ENCODE measurements at regions not wholly inside any gene's neighbourhood (a gene's known extent, or its start where the extent isn't known, plus 50 kb on each side); places are given as distances from the start of the nearest gene placed in this dataset.

DNA sequence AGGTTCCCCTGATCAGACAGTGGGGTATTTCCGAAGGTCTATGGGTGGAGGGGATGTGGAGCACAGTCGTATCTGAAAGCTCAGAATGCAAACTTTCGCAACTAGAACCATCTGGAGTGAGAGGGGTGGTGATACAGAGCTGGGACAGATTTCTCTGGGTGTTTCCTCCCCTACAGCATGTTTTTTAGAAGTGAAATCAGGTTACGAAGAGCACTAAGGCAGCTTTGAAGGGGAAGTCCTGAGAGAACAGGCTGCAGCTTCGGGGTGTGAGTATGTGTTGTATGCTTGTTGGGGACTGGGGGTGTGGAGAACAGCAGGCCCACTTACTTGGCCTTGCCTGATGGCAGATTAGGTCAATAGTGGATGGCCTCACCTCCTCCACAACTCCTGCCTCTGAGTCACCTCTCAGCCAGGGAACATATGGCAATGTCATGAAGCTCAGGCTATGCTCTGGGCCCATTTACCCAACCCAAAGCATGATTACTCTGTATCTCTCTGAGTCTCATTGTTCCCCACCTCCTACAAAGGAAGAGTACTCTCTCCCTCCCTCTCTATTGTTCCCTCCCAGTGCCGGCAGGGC, 107.2 kb upstream of the RASGRP1 start:
- no peak for DNase-seq (ENCODE audit: extremely low read depth, low read depth, low spot score)

- DNase-seq (ENCODE audit: extremely low read depth, low read depth, low spot score) = no peak
Observed at GRCh38 chr15:38672273-38672672, 107.7 kb upstream of the RASGRP1 start.

- no peak for DNase-seq (ENCODE audit: extremely low read depth, low read depth, low spot score)
Observed at GRCh38 chr15:38672814-38673670, 108.4 kb upstream of the RASGRP1 start.

DNA sequence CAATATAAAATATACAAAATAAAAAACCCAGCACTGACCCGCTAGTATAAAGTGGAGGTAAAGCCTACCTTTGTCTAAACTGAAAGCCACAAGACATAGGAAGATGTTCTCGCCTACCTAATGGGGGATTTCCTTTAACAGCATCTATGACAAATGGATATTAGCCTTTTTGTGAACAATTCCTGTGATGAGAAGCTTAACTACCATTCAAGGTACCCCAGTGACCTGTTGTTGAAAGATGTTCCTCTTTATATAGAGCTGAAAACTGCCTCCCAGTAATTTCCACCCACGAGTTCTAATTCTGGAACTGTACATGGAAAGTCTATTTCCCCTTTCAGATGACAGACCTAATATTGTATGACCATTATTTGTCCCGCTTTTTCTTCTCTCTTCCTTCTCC, 109.8 kb upstream of the RASGRP1 start:
- no peak for DNase-seq (ENCODE audit: extremely low read depth, low read depth, low spot score)

DNA sequence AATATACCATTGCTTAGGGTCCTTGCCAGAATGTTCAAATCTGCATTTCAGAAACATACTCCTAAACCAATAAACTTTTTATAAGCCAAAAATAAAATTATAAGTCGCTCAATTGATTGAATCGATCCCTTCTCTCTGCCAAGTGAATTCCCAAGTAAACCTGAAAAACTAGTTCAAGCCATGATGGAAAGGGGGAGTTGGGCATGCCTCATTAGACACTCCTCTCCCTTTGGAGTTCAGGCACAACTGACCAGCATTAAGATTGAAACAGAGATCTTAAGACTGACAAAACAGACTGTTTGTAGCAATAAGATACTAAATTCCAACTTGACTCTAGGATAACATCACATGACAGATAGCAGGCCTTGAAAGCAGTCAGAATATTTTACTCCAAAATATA, 113.7 kb upstream of the RASGRP1 start:
- DNase-seq (ENCODE audit: extremely low read depth, low read depth, low spot score) = no peak

GRCh38 chr15:38680775-38681174, 116.2 kb upstream of the RASGRP1 start:
- DNase-seq (ENCODE audit: extremely low read depth, low read depth, low spot score) = no peak

GRCh38 chr15:38682363-38682762, 117.7 kb upstream of the RASGRP1 start:
- no peak for DNase-seq (ENCODE audit: extremely low read depth, low read depth, low spot score)

GRCh38 chr15:38682861-38683260, 118.2 kb upstream of the RASGRP1 start:
- no peak for DNase-seq (ENCODE audit: extremely low read depth, low read depth, low spot score)

- no peak for DNase-seq (ENCODE audit: extremely low read depth, low read depth, low spot score)
Observed at GRCh38 chr15:38683382-38684242, 119.0 kb upstream of the RASGRP1 start.

- no peak for DNase-seq (ENCODE audit: extremely low read depth, low read depth, low spot score)
Observed at GRCh38 chr15:38684440-38685010, 119.9 kb upstream of the RASGRP1 start.

- DNase-seq (ENCODE audit: extremely low read depth, low read depth, low spot score) = no peak
Observed at GRCh38 chr15:38685686-38686339, 121.2 kb upstream of the RASGRP1 start.

- DNase-seq (ENCODE audit: extremely low read depth, low read depth, low spot score) = no peak
Observed at GRCh38 chr15:38687340-38687739, 122.7 kb upstream of the RASGRP1 start.

DNA sequence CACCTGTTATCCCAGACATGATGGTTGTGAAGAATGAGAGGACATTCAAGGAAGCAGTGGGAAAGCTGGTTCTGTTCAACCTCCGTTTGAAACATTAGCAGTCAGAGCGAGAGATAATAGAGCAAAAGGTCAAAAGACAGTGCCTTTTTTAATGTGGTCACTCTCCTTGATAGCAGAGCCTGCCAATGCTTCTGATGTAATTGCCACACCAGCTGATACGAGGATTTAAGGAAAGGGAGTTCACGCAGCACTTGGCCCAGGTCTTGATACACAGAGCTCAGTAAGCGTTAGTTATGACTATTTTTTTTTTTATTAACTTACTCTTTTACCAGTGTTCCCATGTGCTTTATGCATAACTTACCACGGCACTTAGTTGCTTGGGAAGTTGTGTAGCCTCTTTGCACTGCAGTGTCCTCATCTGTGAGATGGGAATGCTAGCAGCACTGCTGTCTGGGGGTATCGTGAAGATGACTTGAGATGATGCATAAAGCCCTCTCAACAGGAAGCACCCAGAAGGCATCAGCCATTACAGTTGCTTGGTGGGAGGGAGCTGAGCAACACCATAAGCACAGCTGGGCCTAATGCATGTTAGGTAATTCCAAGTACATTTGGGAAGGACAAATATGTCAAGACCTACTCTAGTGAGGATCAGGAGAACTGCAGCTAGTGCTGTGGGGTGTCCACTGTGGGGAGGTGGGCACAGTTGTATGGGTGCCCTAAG, 123.3 kb upstream of the RASGRP1 start:
- no peak for DNase-seq (ENCODE audit: extremely low read depth, low read depth, low spot score)

GRCh38 chr15:38688761-38689160, 124.1 kb upstream of the RASGRP1 start:
- DNase-seq (ENCODE audit: extremely low read depth, low read depth, low spot score) = no peak

GRCh38 chr15:38689522-38689921, 124.9 kb upstream of the RASGRP1 start:
- DNase-seq (ENCODE audit: extremely low read depth, low read depth, low spot score) = no peak

DNA sequence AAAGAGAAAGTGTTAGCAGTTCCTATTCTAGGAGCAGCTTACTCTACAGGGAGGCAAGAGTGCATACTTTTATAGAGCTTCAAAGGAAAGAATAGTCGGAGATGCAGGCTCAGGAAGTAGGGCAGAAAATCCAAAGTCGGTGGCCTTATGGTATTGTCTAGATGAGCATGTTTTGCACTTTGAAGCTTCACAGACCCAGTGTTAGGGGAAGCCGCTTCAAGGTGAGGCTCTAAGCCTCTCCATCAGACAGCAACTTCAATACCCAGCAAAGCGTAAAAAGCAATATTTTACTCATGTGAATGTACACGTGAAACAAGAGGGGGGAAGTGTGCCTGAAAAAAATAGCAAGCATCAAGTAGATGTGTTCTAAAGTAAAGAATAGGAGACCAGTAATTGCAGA, 125.6 kb upstream of the RASGRP1 start:
- DNase-seq (ENCODE audit: extremely low read depth, low read depth, low spot score) = no peak

DNA sequence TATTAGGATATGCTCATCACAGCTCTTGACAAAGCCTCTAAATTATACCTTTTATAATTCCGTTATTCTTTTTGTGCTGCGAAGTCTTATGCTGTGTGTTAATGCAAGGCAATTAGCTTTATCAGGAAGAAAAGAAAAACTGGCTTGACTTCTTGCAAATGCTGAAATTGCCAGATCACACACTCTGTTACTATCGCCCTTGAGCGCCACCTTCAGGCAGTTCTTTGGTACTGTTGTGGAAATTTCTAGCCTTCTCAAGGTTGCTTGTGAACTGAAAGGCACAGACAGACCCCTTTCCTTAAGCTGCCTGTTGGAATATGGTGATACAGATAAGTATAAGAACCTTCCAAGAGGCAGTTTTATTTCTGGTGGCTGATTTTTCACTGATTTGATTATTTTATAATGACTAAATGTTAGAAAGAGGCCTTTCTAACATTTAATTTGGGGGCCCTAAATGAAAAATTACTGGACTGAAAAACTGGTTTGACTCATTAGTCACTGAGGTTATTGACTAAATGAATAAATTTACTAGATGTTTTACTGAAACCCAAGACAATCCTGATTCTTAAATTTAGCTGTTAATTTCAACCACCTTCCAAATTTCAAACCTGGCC, 126.2 kb upstream of the RASGRP1 start:
- peak; percentile 52 for DNase-seq (ENCODE audit: extremely low read depth, low read depth, low spot score)

DNA sequence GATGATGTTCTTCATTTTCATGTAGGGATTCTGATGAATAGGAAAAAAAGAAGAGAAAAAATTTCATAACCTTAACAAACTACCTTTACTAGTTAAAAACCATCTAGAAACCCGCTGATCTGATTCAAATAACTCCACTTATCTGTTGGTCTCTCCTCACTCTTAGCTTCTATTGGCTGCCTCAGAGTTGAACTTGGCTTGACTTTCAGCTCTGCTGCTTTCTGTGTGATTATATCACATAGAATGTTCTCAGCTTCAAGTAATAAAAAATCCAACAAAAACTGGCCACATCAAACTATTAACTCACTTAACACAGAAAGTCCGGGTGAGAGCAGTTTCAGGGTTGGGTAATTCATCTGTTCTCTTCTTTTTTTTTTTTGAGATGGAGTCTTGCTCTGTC, 126.8 kb upstream of the RASGRP1 start:
- DNase-seq (ENCODE audit: extremely low read depth, low read depth, low spot score) = no peak

GRCh38 chr15:38691965-38692788, 127.6 kb upstream of the RASGRP1 start:
- no peak for DNase-seq (ENCODE audit: extremely low read depth, low read depth, low spot score)
